SU-DHL-6 (cell line): ENCODE measurements at regions not wholly inside any gene's neighbourhood (a gene's known extent, or its start where the extent isn't known, plus 50 kb on each side); places are given as distances from the start of the nearest gene placed in this dataset.

Experiments
- H2AFZ ChIP-seq: fragments of 200-600 bp; sonication (generic); 2 replicates; pipeline ENCODE4 v1.6.1; 2014; ENCODE audit warnings: low read depth, mild to moderate bottlenecking, moderate library complexity, mixed read lengths, antibody characterized with exemption, low read length; ENCODE audit not compliant: severe bottlenecking
- H3F3A ChIP-seq: fragments of 200-600 bp; shearing (Covaris generic); 2 replicates; pipeline ENCODE4 v1.6.0; 2016; ENCODE audit warnings: antibody characterized with exemption, mild to moderate bottlenecking; ENCODE audit not compliant: insufficient read depth
- H3K27ac ChIP-seq: fragments of 200-600 bp; sonication (generic); 2 replicates; pipeline ENCODE4 v1.5.1; 2016; ENCODE audit warnings: low read depth, mild to moderate bottlenecking, low read length, moderate library complexity, mixed read lengths
- H3K27me3 ChIP-seq: fragments of 200-600 bp; sonication (generic), shearing (Covaris generic); 2 replicates; pipeline ENCODE4 v1.6.0; 2014; ENCODE audit warnings: mild to moderate bottlenecking, low read length
- H3K36me3 ChIP-seq: fragments of 200-600 bp; sonication (generic); 2 replicates; pipeline ENCODE4 v1.6.1; 2014; ENCODE audit warnings: mild to moderate bottlenecking, low read length, mixed read lengths
- H3K4me2 ChIP-seq: fragments of 300-600, 200-600 bp; shearing (Covaris generic), sonication (generic); 2 replicates; pipeline ENCODE4 v1.6.0; 2014; ENCODE audit warnings: low read length, low read depth, mild to moderate bottlenecking; ENCODE audit not compliant: poor library complexity, severe bottlenecking
- H3K4me3 ChIP-seq: fragments of 200-600 bp; sonication (generic); 2 replicates; pipeline ENCODE4 v1.5.1; 2014; ENCODE audit warnings: antibody characterized with exemption, low read length, mild to moderate bottlenecking, mixed read lengths; ENCODE audit not compliant: insufficient read depth, poor library complexity, severe bottlenecking
- H3K79me2 ChIP-seq: fragments of 200-600 bp; sonication (generic); 2 replicates; pipeline ENCODE4 v1.6.1; 2014; ENCODE audit warnings: mild to moderate bottlenecking, low read length, moderate library complexity; ENCODE audit not compliant: insufficient read depth
- H3K9ac ChIP-seq: fragments of 200-600 bp; sonication (generic); 2 replicates; pipeline ENCODE4 v1.7.0; 2014; ENCODE audit warnings: mild to moderate bottlenecking, low read length
- H3K9me2 ChIP-seq: fragments of 200-600 bp; sonication (generic); replicated peaks from 2 replicates; pipeline ENCODE4 v1.6.1; 2014; ENCODE audit warnings: low read length; ENCODE audit not compliant: insufficient read depth
- H3K9me3 ChIP-seq: fragments of 200-600 bp; sonication (generic); 2 replicates; pipeline ENCODE4 v1.6.1; 2014; ENCODE audit warnings: low read length, mixed read lengths; ENCODE audit not compliant: insufficient read depth
- H4K20me1 ChIP-seq: fragments of 200-600 bp; sonication (generic); 2 replicates; pipeline ENCODE4 v1.6.1; 2014; ENCODE audit warnings: low read depth, mild to moderate bottlenecking, antibody characterized with exemption, low read length, moderate library complexity, mixed read lengths
- EZH2phosphoT487 ChIP-seq: fragments of 200-600 bp; sonication (generic), shearing (Covaris generic); conservative IDR thresholded peaks from 2 replicates; pipeline ENCODE4 v1.6.1; 2018; ENCODE audit warnings: mild to moderate bottlenecking, antibody characterized with exemption, low read length, moderate library complexity, mixed read lengths
- TF ChIP-seq, protein P1 (sequence below): fragments of 200-600 bp; sonication (generic); IDR thresholded peaks from one replicate; pipeline ENCODE4 v1.5.1; 2017; ENCODE audit warnings: antibody characterized with exemption, mild to moderate bottlenecking, low read length, moderate library complexity; ENCODE audit not compliant: insufficient read depth, poor library complexity, severe bottlenecking

GRCh38 chr13:22027566-22027965 lies 356.7 kb downstream of the FGF9 start:
- Histone ChIP-seq H3K9me3 (no peaks in the 10 kb centered on the region), H2AFZ (no peak overlapping the region), H3K79me2 (no peaks in the 10 kb centered on the region), H3K36me3 (no peaks in the 10 kb centered on the region), H3K9me2 (no peaks in the 10 kb centered on the region), H3K4me2 (no peak overlapping the region), H3F3A (no peaks in the 10 kb centered on the region), H3K27me3 (no peaks in the 10 kb centered on the region), H4K20me1 (no peaks in the 10 kb centered on the region), H3K27ac (no peak overlapping the region), H3K4me3 (no peak overlapping the region), H3K9ac (no peak overlapping the region)
- TF ChIP-seq EZH2phosphoT487, result no peak

DNA sequence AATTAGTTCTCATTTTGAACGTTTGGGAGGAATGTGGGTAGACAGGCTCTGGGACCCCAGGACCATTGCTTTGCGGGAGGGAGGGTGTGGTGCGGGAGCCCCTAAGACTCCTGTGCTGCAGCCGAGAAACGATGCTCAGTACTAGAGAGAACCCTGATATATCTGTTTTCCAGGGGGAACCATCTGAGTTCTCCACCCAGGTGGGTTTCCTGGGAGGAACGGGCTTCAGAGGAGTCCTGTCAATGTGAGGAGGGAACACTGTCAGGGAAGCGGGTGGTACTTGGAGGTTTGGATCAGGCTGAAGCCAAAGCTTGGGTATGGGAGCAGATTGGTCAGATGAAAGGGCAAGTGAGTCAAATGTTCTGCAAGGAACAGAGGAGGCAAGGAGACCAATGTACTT lies 358.0 kb downstream of the FGF9 start:
- no peaks in the 10 kb centered on the region for H3K9me3 ChIP-seq
- H3K9me2 ChIP-seq, result no peaks in the 10 kb centered on the region
- H3K4me3 ChIP-seq, result no peak overlapping the region
- H3K36me3 ChIP-seq, result no peaks in the 10 kb centered on the region
- no peaks in the 10 kb centered on the region for H3K79me2 ChIP-seq
- H3F3A ChIP-seq, result no peaks in the 10 kb centered on the region
- no peak overlapping the region for H2AFZ ChIP-seq
- H3K4me2 ChIP-seq, result no peak overlapping the region
- no peaks in the 10 kb centered on the region for H4K20me1 ChIP-seq
- H3K27me3 ChIP-seq, result no peaks in the 10 kb centered on the region
- TF ChIP-seq EZH2phosphoT487, result no peak
- TF ChIP-seq, protein P1, sequence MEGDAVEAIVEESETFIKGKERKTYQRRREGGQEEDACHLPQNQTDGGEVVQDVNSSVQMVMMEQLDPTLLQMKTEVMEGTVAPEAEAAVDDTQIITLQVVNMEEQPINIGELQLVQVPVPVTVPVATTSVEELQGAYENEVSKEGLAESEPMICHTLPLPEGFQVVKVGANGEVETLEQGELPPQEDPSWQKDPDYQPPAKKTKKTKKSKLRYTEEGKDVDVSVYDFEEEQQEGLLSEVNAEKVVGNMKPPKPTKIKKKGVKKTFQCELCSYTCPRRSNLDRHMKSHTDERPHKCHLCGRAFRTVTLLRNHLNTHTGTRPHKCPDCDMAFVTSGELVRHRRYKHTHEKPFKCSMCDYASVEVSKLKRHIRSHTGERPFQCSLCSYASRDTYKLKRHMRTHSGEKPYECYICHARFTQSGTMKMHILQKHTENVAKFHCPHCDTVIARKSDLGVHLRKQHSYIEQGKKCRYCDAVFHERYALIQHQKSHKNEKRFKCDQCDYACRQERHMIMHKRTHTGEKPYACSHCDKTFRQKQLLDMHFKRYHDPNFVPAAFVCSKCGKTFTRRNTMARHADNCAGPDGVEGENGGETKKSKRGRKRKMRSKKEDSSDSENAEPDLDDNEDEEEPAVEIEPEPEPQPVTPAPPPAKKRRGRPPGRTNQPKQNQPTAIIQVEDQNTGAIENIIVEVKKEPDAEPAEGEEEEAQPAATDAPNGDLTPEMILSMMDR, result no peak
- H3K9ac ChIP-seq, result no peak overlapping the region
- H3K27ac ChIP-seq, result no peak overlapping the region

- no peak overlapping the region for H3K27ac ChIP-seq
- H3K9ac ChIP-seq, result no peak overlapping the region
- no peaks in the 10 kb centered on the region for H3F3A ChIP-seq
- H3K36me3 ChIP-seq, result no peaks in the 10 kb centered on the region
- H3K9me2 ChIP-seq, result no peaks in the 10 kb centered on the region
- H3K4me2 ChIP-seq, result no peak overlapping the region
- no peak overlapping the region for H2AFZ ChIP-seq
- no peaks in the 10 kb centered on the region for H3K27me3 ChIP-seq
- no peak overlapping the region for H3K4me3 ChIP-seq
- no peaks in the 10 kb centered on the region for H4K20me1 ChIP-seq
- no peaks in the 10 kb centered on the region for H3K9me3 ChIP-seq
- no peak for TF ChIP-seq EZH2phosphoT487
- TF ChIP-seq, protein P1, result no peak
- no peaks in the 10 kb centered on the region for H3K79me2 ChIP-seq
These were observed 359.4 kb downstream of the FGF9 start for GRCh38 chr13:22030321-22030720.

- no peak overlapping the region for H3K4me2 ChIP-seq
- H3K9ac ChIP-seq, result no peak overlapping the region
- H3K4me3 ChIP-seq, result no peak overlapping the region
- H3K9me3 ChIP-seq, result no peaks in the 10 kb centered on the region
- no peak for TF ChIP-seq EZH2phosphoT487
- TF ChIP-seq, protein P1, result no peak
- H3F3A ChIP-seq, result no peaks in the 10 kb centered on the region
- H3K9me2 ChIP-seq, result no peaks in the 10 kb centered on the region
- H3K79me2 ChIP-seq, result no peaks in the 10 kb centered on the region
- H4K20me1 ChIP-seq, result no peaks in the 10 kb centered on the region
- H3K27ac ChIP-seq, result no peak overlapping the region
- no peak overlapping the region for H2AFZ ChIP-seq
- no peaks in the 10 kb centered on the region for H3K36me3 ChIP-seq
- no peaks in the 10 kb centered on the region for H3K27me3 ChIP-seq
These were observed 360.9 kb downstream of the FGF9 start for GRCh38 chr13:22031702-22032286.
